SHP77 treated with DMSO at 0.1 percent for 48 hours (cell line): ENCODE measurements at regions not wholly inside any gene's neighbourhood (a gene's known extent, or its start where the extent isn't known, plus 50 kb on each side); places are given as distances from the start of the nearest gene placed in this dataset.
"Not testable (repeated sequence)": the region's sequence is repeated elsewhere in the genome, so short reads cannot be mapped to it uniquely, and the experiment has no call there.

Source experiments
- DNase-seq: peaks from one replicate; lab custom pipeline; 2025; lab: John Stamatoyannopoulos, UW

- DNase-seq = no peak
Measured at GRCh38 chr13:80173224-80173623, 167.7 kb downstream of the SPRY2 start.

DNA sequence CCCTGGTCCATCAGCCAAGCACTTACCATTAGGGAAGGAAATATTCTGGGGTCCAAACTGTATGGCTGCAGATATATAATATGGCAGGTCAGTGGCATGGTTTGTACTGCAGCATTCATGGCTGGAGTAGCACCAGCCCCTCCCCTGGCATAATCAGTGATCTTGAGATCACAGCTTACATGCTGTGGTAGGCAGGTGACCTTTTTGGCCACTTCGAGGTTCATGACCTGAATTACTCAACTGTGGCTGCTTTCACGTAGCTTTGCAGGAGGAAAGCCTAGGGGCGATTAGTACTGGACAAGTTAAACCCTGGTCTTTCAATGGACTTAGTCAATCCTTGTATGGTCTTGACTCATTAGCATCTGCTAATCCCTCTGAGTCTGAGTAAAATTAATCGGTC is 169.8 kb downstream of the SPRY2 start:
- DNase-seq = no peak

- no peak for DNase-seq
Measured at GRCh38 chr13:80168089-80168850, 172.7 kb downstream of the SPRY2 start.

DNA sequence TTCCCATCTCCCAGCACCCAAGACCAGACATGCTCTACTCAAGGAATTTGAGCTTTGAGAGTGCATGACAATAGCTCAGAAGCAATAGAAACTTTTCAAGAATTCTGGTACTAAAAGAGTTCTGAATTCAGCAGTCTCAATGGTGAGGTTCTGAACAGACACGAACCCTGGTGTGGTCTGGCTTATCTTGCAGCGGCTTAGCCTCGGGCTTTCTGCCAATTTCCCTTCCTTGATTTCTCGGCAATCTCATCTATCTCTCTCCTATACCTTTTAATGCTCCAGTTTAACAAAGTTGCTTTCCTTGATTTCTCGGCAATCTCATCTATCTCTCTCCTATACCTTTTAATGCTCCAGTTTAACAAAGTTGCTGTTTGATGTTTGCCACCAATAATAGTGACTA is 174.6 kb downstream of the SPRY2 start:
- no peak for DNase-seq

GRCh38 chr13:80164462-80164861 is 176.5 kb downstream of the SPRY2 start:
- no peak for DNase-seq

DNA sequence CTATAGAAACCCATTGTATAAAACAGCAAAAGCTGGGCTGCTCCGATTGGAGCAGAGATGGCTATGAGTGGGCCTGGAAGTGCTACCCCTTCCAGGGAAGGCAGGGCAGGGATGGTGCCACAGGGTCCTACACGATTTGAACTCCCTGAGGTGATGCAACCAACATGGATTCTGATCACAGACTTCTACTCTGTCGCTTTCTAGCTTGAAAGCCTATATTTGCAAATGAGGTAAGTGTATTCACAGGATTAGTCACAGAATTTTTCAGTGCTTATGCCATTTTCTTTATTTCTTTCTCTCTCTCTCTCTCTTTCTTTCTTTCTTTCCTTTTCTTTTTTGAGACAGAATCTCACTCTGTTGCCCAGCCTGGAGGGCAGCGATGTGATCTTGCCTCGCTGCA is 179.0 kb downstream of the SPRY2 start:
- no peak for DNase-seq

- no peak for DNase-seq
Measured at GRCh38 chr13:80161219-80161618, 179.7 kb downstream of the SPRY2 start.

- no peak for DNase-seq
Measured at GRCh38 chr13:80160110-80160509, 180.8 kb downstream of the SPRY2 start.

DNA sequence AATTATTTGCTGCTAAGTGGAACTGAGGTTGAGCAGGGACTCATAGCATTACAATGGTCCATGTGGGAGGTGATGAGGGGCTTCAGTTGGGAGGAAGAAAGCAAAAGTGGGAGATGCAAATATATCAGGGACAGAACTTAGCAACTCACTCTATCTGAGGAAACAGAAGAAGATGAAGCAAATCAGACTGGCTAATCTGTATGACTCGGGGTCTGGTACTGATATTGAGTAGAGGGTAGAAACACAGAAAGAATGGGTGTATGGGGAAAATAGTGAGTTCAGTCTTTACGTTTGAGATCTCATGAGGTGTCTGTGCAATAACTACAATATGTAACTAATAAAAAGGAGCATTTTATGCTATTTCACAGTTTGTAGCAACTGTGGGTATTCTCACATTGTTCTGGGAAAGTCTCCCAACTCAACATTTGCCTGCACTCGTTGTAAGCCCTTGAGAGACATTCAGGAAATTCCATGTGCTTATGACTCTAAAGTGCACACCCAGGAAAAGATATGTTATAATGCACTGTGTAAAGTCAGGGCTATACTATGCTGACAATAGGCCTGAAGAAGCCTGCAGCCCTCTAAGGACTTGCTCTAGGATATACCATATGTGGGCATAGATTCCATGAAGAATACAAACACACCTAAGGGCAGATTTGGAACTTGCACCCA is 183.5 kb downstream of the SPRY2 start:
- no peak for DNase-seq

- not testable (repeated sequence) for DNase-seq
Measured at GRCh38 chr13:80152142-80152541, 188.8 kb downstream of the SPRY2 start.

DNA sequence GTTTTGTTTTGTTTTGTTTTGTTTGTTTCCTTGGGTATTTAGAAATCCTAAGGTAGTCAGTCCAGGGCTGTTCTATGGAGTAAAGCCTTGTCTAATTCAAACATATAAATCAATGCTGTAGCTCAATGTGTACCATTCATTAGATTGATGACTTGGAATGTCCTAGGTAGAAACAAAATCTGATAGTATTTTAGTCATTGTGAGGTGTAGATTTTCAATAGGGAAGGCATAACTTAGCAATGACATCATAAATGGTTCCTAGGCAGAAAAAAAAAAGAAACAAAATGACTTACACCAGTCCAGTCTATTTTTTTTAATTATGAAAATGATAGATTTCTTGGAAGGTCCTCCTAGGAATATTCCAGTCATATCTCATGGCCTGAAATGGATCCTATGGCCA is 189.9 kb downstream of the SPRY2 start:
- DNase-seq = no peak

- DNase-seq = no peak
Measured at GRCh38 chr13:80149736-80150135, 191.2 kb downstream of the SPRY2 start.

DNA sequence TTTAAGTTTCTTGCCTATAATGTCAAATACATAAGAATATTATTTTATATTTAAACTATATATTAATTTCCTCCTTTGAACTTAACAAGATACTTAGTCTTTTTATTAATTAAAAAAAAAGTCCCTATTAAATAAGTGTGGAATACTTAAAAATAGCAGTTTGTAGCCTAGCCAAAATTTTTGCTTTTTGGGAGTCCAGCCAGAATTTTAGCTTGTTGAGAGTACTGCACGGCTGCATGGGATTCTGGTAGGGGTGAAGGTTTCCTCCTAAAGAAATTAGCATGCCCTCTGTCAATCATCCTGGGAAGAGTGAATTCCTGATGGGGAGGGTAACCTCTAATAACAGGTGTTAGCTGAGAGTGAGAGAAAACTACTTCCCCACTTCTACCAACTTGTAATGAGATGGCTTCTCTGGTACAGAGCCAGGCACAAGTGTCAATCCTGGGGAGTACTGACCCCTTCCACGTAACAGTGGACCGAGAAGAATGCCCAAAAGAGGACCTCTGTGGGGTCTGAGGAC is 195.7 kb downstream of the SPRY2 start:
- no peak for DNase-seq

- no peak for DNase-seq
Measured at GRCh38 chr13:80144493-80144892, 196.4 kb downstream of the SPRY2 start.

- no peak for DNase-seq
Measured at GRCh38 chr13:80141123-80141849, 199.6 kb downstream of the SPRY2 start.

GRCh38 chr13:80140685-80141084 is 200.2 kb downstream of the SPRY2 start:
- no peak for DNase-seq

DNA sequence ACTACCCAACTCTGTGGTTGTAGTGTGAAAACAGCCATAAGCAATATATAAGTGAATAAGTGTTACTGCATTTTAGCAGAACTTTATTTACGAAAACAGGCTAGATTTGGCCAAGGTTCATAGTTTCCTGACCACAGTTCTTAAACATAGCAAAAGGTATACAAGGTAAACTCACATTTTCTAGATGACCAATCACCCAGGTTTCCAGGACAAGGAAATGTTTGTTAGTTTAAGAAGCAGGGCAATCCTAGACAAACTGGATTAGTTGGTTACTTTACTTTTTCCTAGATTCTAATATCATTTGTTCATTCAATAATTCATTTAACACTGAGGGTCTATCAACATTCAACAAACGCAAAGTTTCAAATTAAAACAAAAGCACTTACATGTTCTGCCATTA is 201.7 kb downstream of the SPRY2 start:
- no peak for DNase-seq

GRCh38 chr13:80137994-80138393 is 202.9 kb downstream of the SPRY2 start:
- no peak for DNase-seq

- no peak for DNase-seq
Measured at GRCh38 chr13:80134346-80134745, 206.6 kb downstream of the SPRY2 start.

- DNase-seq = no peak
Measured at GRCh38 chr13:80133631-80134261, 207.2 kb downstream of the SPRY2 start.

DNA sequence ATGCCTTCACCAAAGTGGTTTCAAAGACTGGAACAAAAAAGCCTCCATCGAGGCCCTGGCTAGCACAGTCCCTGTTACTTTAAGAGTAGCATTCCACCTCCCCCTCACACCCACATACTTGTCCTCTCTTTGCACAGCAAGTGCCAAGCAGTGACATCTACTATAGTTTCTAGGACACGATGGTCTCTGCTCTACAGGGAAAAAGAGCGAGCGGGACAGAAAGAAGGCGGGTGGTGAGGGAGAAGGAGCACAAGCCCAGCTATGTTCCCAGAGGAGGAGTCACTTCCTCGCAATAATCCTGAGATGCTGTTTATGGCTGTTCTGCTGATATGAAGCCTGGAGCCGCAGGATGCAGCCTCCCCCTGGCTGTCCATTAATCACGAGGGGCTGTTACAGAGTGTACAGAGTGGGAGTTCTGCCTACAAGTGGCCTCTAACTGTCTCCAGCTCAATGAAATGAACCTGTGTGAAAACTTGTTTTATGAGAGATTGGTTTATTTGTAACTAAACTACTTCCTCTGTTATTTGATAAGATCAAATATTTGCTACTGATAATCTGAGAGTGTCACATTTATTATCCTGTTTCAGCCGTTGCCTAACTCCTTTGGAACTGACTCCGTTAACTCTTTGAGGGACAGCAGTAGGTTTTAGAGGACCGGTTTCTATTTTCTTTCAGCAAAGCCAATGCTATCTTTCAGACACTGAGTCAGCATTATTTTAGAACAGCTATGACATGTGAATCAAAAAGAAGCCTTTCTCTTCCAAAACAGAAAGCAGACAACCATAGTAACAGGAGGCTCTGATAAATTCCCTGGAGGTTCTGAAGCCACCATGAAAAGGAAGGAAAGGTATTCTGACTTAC is 208.0 kb downstream of the SPRY2 start:
- DNase-seq = peak; percentile 41
